PC-3 (cell line): ENCODE measurements at regions not wholly inside any gene's neighbourhood (a gene's known extent, or its start where the extent isn't known, plus 50 kb on each side); places are given as distances from the start of the nearest gene placed in this dataset.

Experiments used
- ATAC-seq: fragments of 200-7000 bp; cut with Tn5 transposase; 2 replicates; pipeline ENCODE4 v1.9.1; 2020; ENCODE audit warnings: mild to moderate bottlenecking, moderate library complexity
- BruUV-seq: library from RNA; stranded (reverse); fragments of 400-500 nt; replicated peaks from 2 replicates; lab custom pipeline; 2021; lab: Mats Ljungman, UMichigan
- CTCF ChIA-PET: fragments of 300-600 bp; sonication (Branson Sonifier 250); formaldehyde crosslinking; loops from one replicate; lab custom pipeline; 2022; ENCODE audit warnings: antibody characterized with exemption; lab: Charles Lee
- POLR2A ChIA-PET: fragments of 300-600 bp; sonication (Branson Sonifier 250); formaldehyde crosslinking; loops from one replicate; lab custom pipeline; 2022; ENCODE audit warnings: antibody characterized with exemption; ENCODE audit not compliant: unreplicated experiment; lab: Charles Lee
- DNase-seq: peaks from one replicate; pipeline ENCODE4 v3.0.0-alpha.2; 2015
- H2AFZ ChIP-seq: fragments of 300-600 bp; sonication (generic); 2 replicates; pipeline ENCODE4 v1.6.0; 2016; ENCODE audit warnings: antibody characterized with exemption, low read length
- H3F3A ChIP-seq: fragments of 300-600 bp; sonication (generic); one replicate; pipeline ENCODE4 v1.6.0; 2017; ENCODE audit warnings: antibody characterized with exemption, low read length, control low read depth, mild to moderate bottlenecking; ENCODE audit not compliant: unreplicated experiment
- H3K27ac ChIP-seq: fragments of 300-600 bp; sonication (generic); 2 replicates; pipeline ENCODE4 v1.5.1; 2016; ENCODE audit warnings: mild to moderate bottlenecking, low read length
- H3K27me3 ChIP-seq: fragments of 300-600 bp; sonication (generic); 2 replicates; pipeline ENCODE4 v1.6.1; 2016; ENCODE audit warnings: low read length, mixed read lengths
- H3K36me3 ChIP-seq: fragments of 300-600 bp; sonication (generic); 2 replicates; pipeline ENCODE4 v1.6.1; 2016; ENCODE audit warnings: low read depth, mixed run types, low read length, mixed read lengths
- H3K4me1 ChIP-seq: fragments of 300-600 bp; sonication (generic); 2 replicates; pipeline ENCODE4 v1.5.1; 2016; ENCODE audit warnings: low read length; ENCODE audit not compliant: insufficient read depth
- H3K4me2 ChIP-seq: fragments of 300-600 bp; sonication (generic); 2 replicates; pipeline ENCODE4 v1.6.0; 2016; ENCODE audit warnings: low read length
- H3K4me3 ChIP-seq: fragments of 300-600 bp; sonication (generic); 2 replicates; pipeline ENCODE4 v1.5.1; 2016; ENCODE audit warnings: mild to moderate bottlenecking, low read length, mixed read lengths
- H3K79me2 ChIP-seq: fragments of 300-600 bp; sonication (generic); 2 replicates; pipeline ENCODE4 v1.6.1; 2017; ENCODE audit warnings: low read length, mixed read lengths
- H3K9ac ChIP-seq: fragments of 300-600 bp; sonication (generic); 2 replicates; pipeline ENCODE4 v1.6.0; 2016; ENCODE audit warnings: mild to moderate bottlenecking, low read length
- H3K9me2 ChIP-seq: fragments of 300-600 bp; sonication (generic); replicated peaks from 2 replicates; pipeline ENCODE4 v1.6.1; 2016; ENCODE audit warnings: mixed run types, low read length, mixed read lengths
- H3K9me3 ChIP-seq: fragments of 300-600 bp; sonication (generic); 2 replicates; pipeline ENCODE4 v1.6.1; 2016; ENCODE audit warnings: low read length, mixed read lengths
- H4K20me1 ChIP-seq: fragments of 300-600 bp; sonication (generic); 2 replicates; pipeline ENCODE4 v1.6.1; 2016; ENCODE audit warnings: low read length, mixed read lengths
- CTCF ChIP-seq: fragments of 300-600 bp; sonication (generic); conservative IDR thresholded peaks from 2 replicates; pipeline ENCODE4 v1.5.1; 2017; ENCODE audit warnings: antibody characterized with exemption, low read depth, mild to moderate bottlenecking, low read length
- EZH2 ChIP-seq: fragments of 300-600 bp; sonication (generic); IDR thresholded peaks from one replicate; pipeline ENCODE4 v1.6.1; 2017; ENCODE audit warnings: antibody characterized with exemption, mild to moderate bottlenecking, low read length; ENCODE audit not compliant: unreplicated experiment
- EZH2phosphoT487 ChIP-seq: fragments of 300-600 bp; sonication (generic); IDR thresholded peaks from 2 replicates; pipeline ENCODE4 v1.6.1; 2018; ENCODE audit warnings: mild to moderate bottlenecking, antibody characterized with exemption, low read length, borderline replicate concordance
- intact Hi-C: fragments of 100-400 bp; cut with micrococcal nuclease; formaldehyde crosslinking; loops from 2 replicates; pipeline ENCODE4 v1.9.0; 2023

GRCh38 chr14:27314231-27314630 is 716.4 kb upstream of the NOVA1 start:
- Histone ChIP-seq H3K27me3 (no peaks in the 10 kb centered on the region), H3K4me2 (no peak overlapping the region), H3K9me3 (no peaks in the 10 kb centered on the region; the same call in 1 of the 2 replicates), H3K79me2 (no peaks in the 10 kb centered on the region), H3F3A (no peaks in the 10 kb centered on the region), H3K27ac (no peak overlapping the region), H3K4me3 (no peak overlapping the region), H4K20me1 (no peaks in the 10 kb centered on the region), H3K36me3 (no peaks in the 10 kb centered on the region), H3K4me1 (no peaks in the 10 kb centered on the region), H3K9me2 (no peaks in the 10 kb centered on the region), H2AFZ (no peak overlapping the region), H3K9ac (no peak overlapping the region)
- intact Hi-C loops = no loop called here
- BruUV-seq = no TSS peak
- CTCF ChIA-PET = no interaction called here
- TF ChIP-seq CTCF (no peak), EZH2 (no peak), EZH2phosphoT487 (no peak)
- ATAC-seq (no peak), DNase-seq (no peak)
- POLR2A ChIA-PET = no interaction called here

DNA sequence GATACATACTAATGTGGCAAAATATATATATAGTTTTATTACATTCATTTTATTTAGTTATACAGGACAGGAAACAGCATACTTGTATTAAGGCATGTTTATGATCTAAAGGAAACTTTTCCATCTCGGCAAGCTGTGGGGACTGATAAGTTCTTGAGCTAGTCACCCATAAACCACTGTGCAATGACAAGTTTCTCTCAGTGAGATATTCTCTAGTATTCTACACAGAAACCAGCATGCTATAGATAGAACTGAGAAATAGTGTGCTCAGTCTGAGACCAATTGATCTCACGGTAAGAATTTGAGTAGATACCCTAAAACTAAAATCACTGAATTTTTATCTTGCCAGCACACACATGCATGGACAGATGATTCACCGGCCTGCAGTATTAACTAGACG is 717.6 kb upstream of the NOVA1 start:
- H3K27me3 ChIP-seq = no peaks in the 10 kb centered on the region
- no peak overlapping the region for H3K9ac ChIP-seq
- H3F3A ChIP-seq = no peaks in the 10 kb centered on the region
- ATAC-seq (no peak), DNase-seq (no peak)
- no peak overlapping the region for H2AFZ ChIP-seq
- TF ChIP-seq EZH2phosphoT487 (no peak), EZH2 (no peak), CTCF (no peak)
- no peaks in the 10 kb centered on the region for H3K36me3 ChIP-seq
- no peaks in the 10 kb centered on the region for H3K9me2 ChIP-seq
- H4K20me1 ChIP-seq = no peaks in the 10 kb centered on the region
- intact Hi-C loops = no loop called here
- no peaks in the 10 kb centered on the region for H3K4me1 ChIP-seq
- ChIA-PET CTCF (no interaction called here), POLR2A (no interaction called here)
- no peak overlapping the region for H3K4me3 ChIP-seq
- H3K4me2 ChIP-seq = no peak overlapping the region
- no peak overlapping the region for H3K27ac ChIP-seq
- BruUV-seq = no TSS peak
- H3K9me3 ChIP-seq = no peaks in the 10 kb centered on the region
- H3K79me2 ChIP-seq = no peaks in the 10 kb centered on the region

DNA sequence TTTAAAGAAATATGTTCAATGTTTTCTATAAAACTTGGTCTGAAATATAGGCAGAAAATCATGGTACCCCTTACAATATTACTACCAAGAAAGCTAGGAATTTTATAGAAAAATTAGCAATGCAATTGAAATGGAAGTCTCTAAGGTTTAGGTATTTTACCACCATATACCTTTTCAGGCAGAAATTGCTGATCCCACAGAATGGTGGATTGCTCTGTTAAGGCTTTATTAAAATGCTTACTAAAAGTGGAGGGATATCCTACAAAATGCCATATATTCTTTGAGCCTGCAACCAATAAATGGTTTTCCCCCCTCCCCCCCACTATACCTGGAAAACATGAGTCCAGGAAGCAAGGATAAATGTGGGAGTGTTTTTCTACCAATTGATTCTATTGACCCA is 718.1 kb upstream of the NOVA1 start:
- Histone ChIP-seq H2AFZ (no peak overlapping the region), H3F3A (no peaks in the 10 kb centered on the region), H3K4me3 (no peak overlapping the region), H3K9ac (no peak overlapping the region), H3K9me2 (no peaks in the 10 kb centered on the region), H3K36me3 (no peaks in the 10 kb centered on the region), H3K4me1 (no peaks in the 10 kb centered on the region), H3K4me2 (no peak overlapping the region), H3K79me2 (no peaks in the 10 kb centered on the region), H3K27ac (no peak overlapping the region), H3K9me3 (no peaks in the 10 kb centered on the region), H3K27me3 (no peaks in the 10 kb centered on the region), H4K20me1 (no peaks in the 10 kb centered on the region)
- DNase-seq (no peak), ATAC-seq (no peak)
- POLR2A ChIA-PET = no interaction called here
- TF ChIP-seq CTCF = no peak
- no peak for TF ChIP-seq EZH2phosphoT487
- TF ChIP-seq EZH2 = no peak
- intact Hi-C loops = no loop called here
- CTCF ChIA-PET = no interaction called here
- BruUV-seq = no TSS peak
